NCI-H748 (cell line): ENCODE measurements at regions not wholly inside any gene's neighbourhood (a gene's known extent, or its start where the extent isn't known, plus 50 kb on each side); places are given as distances from the start of the nearest gene placed in this dataset.

Source experiments
- DNase-seq: peaks from one replicate; lab custom pipeline; 2025; ENCODE audit not compliant: unreplicated experiment; lab: John Stamatoyannopoulos, UW

- no peak for DNase-seq
Measured at GRCh38 chr2:144587306-144587705, 67.4 kb upstream of the ZEB2 start.

- no peak for DNase-seq
Measured at GRCh38 chr2:144586476-144586875, 66.6 kb upstream of the ZEB2 start.

- no peak for DNase-seq
Measured at GRCh38 chr2:144583741-144584453, 64.0 kb upstream of the ZEB2 start.

GRCh38 chr2:144583381-144583729, 63.4 kb upstream of the ZEB2 start:
- no peak for DNase-seq

- DNase-seq: no peak
Measured at GRCh38 chr2:144582651-144583380, 62.9 kb upstream of the ZEB2 start.

- no peak for DNase-seq
Measured at GRCh38 chr2:144580521-144581161, 60.7 kb upstream of the ZEB2 start.

- no peak for DNase-seq
Measured at GRCh38 chr2:144579556-144579955, 59.6 kb upstream of the ZEB2 start.

GRCh38 chr2:144578099-144578498, 58.2 kb upstream of the ZEB2 start:
- no peak for DNase-seq

GRCh38 chr2:144572977-144573376, 53.1 kb upstream of the ZEB2 start:
- DNase-seq: no peak

GRCh38 chr2:144571770-144572169, 51.9 kb upstream of the ZEB2 start:
- DNase-seq: no peak

- DNase-seq: no peak
Measured at GRCh38 chr2:144570566-144570965, 50.6 kb upstream of the ZEB2 start.
